ENCODE measurements at regions not wholly inside any gene's neighbourhood (a gene's known extent, or its start where the extent isn't known, plus 50 kb on each side); places are given as distances from the start of the nearest gene placed in this dataset.

DNA sequence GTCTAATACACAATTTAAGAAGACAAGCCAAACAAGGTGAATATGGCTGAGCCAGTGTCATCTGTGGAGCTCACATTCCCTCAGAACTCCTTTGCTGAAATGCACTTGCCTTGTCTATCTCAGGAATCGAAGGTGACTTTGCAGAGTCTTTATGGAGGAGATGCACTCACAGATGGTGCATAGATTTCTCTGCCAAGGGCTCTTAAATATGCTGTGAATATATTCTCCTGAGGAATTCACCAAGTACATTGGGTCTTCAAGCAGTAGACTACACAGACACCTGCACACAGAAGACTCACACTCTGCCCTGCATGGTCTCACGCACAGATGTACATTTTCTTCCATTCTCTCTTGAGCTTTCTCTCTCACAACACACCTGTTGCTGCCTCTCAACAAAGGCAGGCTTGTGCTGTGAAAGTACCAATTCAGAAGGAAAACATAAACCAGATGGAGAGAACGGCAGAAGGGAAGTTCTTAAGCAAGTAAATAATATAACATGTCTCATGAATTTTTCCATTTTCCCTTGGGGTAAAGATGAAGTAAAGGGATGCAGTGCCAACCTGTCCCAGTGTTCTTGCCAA, 174.7 kb downstream of the DLEU7 start:
- TF ChIP-seq CTCF (tag by site-specific recombination; IDR thresholded peaks at IDR 0.05) (no peak), ZNF2 (tag by site-specific recombination; IDR thresholded peaks at IDR 0.05) (no peak), ZNF561 (tag by site-specific recombination; IDR thresholded peaks at IDR 0.05; ENCODE audit: borderline replicate concordance) (no peak), ZNF132 (tag by site-specific recombination; IDR thresholded peaks at IDR 0.05; ENCODE audit: borderline replicate concordance) (no peak), PRDM1 (tag by site-specific recombination; IDR thresholded peaks at IDR 0.05) (no peak), ZNF510 (tag by site-specific recombination; IDR thresholded peaks at IDR 0.05; ENCODE audit: insufficient replicate concordance) (no peak), ZNF423 (tag by site-specific recombination; IDR thresholded peaks at IDR 0.05) (no peak), ZNF777 (tag by site-specific recombination; IDR thresholded peaks at IDR 0.05; ENCODE audit: borderline replicate concordance) (no peak), BCL6B (tag by site-specific recombination; IDR thresholded peaks at IDR 0.05) (no peak), PBX3 (CRISPR knock-in tag; IDR thresholded peaks at IDR 0.05) (no peak), SETDB1 (IDR thresholded peaks at IDR 0.05; ENCODE audit: insufficient read length, low read length) (no peak)
- TF ChIP-seq, protein P1, sequence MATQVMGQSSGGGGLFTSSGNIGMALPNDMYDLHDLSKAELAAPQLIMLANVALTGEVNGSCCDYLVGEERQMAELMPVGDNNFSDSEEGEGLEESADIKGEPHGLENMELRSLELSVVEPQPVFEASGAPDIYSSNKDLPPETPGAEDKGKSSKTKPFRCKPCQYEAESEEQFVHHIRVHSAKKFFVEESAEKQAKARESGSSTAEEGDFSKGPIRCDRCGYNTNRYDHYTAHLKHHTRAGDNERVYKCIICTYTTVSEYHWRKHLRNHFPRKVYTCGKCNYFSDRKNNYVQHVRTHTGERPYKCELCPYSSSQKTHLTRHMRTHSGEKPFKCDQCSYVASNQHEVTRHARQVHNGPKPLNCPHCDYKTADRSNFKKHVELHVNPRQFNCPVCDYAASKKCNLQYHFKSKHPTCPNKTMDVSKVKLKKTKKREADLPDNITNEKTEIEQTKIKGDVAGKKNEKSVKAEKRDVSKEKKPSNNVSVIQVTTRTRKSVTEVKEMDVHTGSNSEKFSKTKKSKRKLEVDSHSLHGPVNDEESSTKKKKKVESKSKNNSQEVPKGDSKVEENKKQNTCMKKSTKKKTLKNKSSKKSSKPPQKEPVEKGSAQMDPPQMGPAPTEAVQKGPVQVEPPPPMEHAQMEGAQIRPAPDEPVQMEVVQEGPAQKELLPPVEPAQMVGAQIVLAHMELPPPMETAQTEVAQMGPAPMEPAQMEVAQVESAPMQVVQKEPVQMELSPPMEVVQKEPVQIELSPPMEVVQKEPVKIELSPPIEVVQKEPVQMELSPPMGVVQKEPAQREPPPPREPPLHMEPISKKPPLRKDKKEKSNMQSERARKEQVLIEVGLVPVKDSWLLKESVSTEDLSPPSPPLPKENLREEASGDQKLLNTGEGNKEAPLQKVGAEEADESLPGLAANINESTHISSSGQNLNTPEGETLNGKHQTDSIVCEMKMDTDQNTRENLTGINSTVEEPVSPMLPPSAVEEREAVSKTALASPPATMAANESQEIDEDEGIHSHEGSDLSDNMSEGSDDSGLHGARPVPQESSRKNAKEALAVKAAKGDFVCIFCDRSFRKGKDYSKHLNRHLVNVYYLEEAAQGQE (tag by site-specific recombination; IDR thresholded peaks at IDR 0.05) = no peak

Measured in HEK293 (cell line).